Activated CD4-positive, alpha-beta memory T cell treated with anti-CD3 and anti-CD28 coated beads for 36 hours (primary cell): ENCODE measurements at regions not wholly inside any gene's neighbourhood (a gene's known extent, or its start where the extent isn't known, plus 50 kb on each side); places are given as distances from the start of the nearest gene placed in this dataset.

Experiments used
- CTCF ChIA-PET: fragments of 350-600 bp; sonication (Branson Sonifier 250); formaldehyde crosslinking; loops from one replicate; lab custom pipeline; 2021; ENCODE audit warnings: antibody characterized with exemption, inconsistent platforms; lab: Charles Lee
- POLR2A ChIA-PET: fragments of 350-600 bp; sonication (Branson Sonifier 250); formaldehyde crosslinking; loops from one replicate; lab custom pipeline; 2021; ENCODE audit warnings: antibody characterized with exemption; lab: Charles Lee
- DNase-seq: peaks from one replicate; pipeline ENCODE4 v3.0.0-alpha.2; 2020
- H3K27ac Mint-ChIP-seq: one replicate; pipeline ENCODE4 v1.8.0; 2021; ENCODE audit warnings: mixed read lengths
- H3K27me3 Mint-ChIP-seq: one replicate; pipeline ENCODE4 v1.8.0; 2021; ENCODE audit warnings: mixed read lengths
- H3K36me3 Mint-ChIP-seq: one replicate; pipeline ENCODE4 v1.8.0; 2021; ENCODE audit warnings: mixed read lengths
- H3K4me1 Mint-ChIP-seq: one replicate; pipeline ENCODE4 v1.8.0; 2021; ENCODE audit warnings: low read depth, mixed read lengths
- H3K4me3 Mint-ChIP-seq: one replicate; pipeline ENCODE4 v1.8.0; 2021; ENCODE audit warnings: mild to moderate bottlenecking, mixed read lengths
- H3K9me3 Mint-ChIP-seq: one replicate; pipeline ENCODE4 v1.8.0; 2021; ENCODE audit warnings: mixed read lengths
- intact Hi-C: fragments of 100-400 bp; cut with micrococcal nuclease; formaldehyde crosslinking; loops from one replicate; pipeline ENCODE4 v1.15.1; 2023

DNA sequence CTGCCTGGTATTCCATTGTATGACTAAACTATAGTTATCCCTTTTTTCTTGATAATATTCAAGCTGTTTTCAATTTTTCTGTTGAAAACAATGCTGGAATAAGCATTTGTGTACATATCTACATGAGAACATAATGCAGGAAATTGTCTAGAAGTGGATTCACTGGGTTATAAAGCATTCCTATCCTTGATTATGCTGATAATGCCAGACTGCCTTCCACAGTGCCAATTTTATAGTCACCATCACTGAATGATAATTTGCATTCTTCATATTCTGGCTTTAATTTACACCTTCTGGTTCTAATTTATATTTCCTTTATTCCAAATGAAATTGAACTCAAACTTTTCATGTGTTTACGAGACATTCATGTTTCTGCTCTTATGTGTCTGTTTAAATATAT is 651.0 kb upstream of the PLXNA2 start:
- H3K4me3 Mint-ChIP-seq = no peak overlapping the region
- H3K36me3 Mint-ChIP-seq = no peaks in the 10 kb centered on the region
- intact Hi-C loops = no loop called here
- H3K27me3 Mint-ChIP-seq = peaks cover 3% of the 10 kb centered on the region
- H3K9me3 Mint-ChIP-seq = no peaks in the 10 kb centered on the region
- ChIA-PET CTCF (no interaction called here), POLR2A (no interaction called here)
- no peaks in the 10 kb centered on the region for H3K4me1 Mint-ChIP-seq
- DNase-seq = no peak
- H3K27ac Mint-ChIP-seq = no peak overlapping the region

DNA sequence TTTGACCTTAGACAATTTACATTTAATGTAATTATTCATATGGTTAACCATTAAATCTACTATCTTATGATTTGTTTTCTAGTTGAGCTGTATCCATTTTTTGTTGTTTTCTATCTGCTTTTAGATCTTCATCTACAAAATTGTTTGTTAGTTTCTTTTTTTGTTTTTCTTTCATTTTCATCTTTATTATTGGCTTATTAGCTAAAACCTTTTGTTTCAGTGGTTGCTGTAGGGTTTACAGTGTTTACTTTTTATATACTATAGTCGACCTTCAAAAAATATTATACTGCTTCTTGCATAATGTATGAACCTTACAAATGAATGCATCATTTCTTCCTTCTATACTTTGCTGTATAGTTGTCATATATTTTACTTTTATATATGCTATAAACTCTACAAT is 651.6 kb upstream of the PLXNA2 start:
- POLR2A ChIA-PET = no interaction called here
- peaks cover 3% of the 10 kb centered on the region for H3K27me3 Mint-ChIP-seq
- no peak overlapping the region for H3K27ac Mint-ChIP-seq
- no peaks in the 10 kb centered on the region for H3K36me3 Mint-ChIP-seq
- no peak for DNase-seq
- intact Hi-C loops = no loop called here
- CTCF ChIA-PET = no interaction called here
- no peak overlapping the region for H3K4me3 Mint-ChIP-seq
- H3K9me3 Mint-ChIP-seq = no peaks in the 10 kb centered on the region
- H3K4me1 Mint-ChIP-seq = no peaks in the 10 kb centered on the region

DNA sequence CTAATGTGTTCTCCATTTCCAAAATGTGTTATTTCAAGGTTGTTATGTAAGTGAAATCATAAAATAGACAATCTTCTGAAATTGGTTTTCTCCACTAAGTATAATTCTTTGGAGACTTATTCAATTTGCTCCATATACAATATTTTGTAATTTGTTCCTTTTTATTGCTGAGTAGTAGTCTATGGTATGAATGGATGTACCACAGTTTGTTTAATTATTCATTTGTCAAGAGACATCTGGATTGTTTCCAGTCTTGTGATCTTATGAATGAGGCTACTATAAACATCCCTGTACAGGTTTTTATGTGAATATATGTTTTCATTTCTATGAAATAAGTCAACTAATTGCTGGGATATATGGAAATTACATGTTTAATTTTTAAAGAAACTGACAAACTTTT is 652.6 kb upstream of the PLXNA2 start:
- Mint-ChIP-seq H3K4me3 (no peak overlapping the region), H3K27ac (no peak overlapping the region), H3K9me3 (no peaks in the 10 kb centered on the region), H3K4me1 (no peaks in the 10 kb centered on the region), H3K27me3 (peaks cover 3% of the 10 kb centered on the region), H3K36me3 (no peaks in the 10 kb centered on the region)
- ChIA-PET CTCF (no interaction called here), POLR2A (no interaction called here)
- intact Hi-C loops = no loop called here
- DNase-seq = no peak

DNA sequence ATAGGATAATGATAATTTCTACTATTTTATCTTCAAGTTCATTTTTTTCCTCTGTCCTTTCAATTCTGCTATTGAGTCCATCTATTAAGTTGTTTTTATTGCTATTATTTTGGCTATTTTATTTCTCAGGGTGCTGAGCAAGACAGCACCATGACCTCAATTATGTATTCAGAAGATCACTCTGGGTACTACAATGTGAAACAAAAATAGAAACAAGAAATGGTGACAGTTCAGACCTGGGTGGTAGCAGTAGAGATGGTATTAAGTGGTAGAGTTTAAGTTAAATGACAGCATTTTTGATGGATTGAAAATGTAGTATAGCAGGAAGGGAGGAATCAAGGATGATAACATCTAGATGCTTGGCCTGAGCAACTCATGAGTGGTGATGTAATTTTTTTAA is 655.3 kb upstream of the PLXNA2 start:
- DNase-seq = no peak
- peaks cover 3% of the 10 kb centered on the region for H3K27me3 Mint-ChIP-seq
- CTCF ChIA-PET = no interaction called here
- H3K36me3 Mint-ChIP-seq = no peaks in the 10 kb centered on the region
- H3K4me1 Mint-ChIP-seq = no peaks in the 10 kb centered on the region
- intact Hi-C loops = no loop called here
- H3K27ac Mint-ChIP-seq = no peak overlapping the region
- H3K4me3 Mint-ChIP-seq = no peak overlapping the region
- no peaks in the 10 kb centered on the region for H3K9me3 Mint-ChIP-seq
- POLR2A ChIA-PET = no interaction called here

DNA sequence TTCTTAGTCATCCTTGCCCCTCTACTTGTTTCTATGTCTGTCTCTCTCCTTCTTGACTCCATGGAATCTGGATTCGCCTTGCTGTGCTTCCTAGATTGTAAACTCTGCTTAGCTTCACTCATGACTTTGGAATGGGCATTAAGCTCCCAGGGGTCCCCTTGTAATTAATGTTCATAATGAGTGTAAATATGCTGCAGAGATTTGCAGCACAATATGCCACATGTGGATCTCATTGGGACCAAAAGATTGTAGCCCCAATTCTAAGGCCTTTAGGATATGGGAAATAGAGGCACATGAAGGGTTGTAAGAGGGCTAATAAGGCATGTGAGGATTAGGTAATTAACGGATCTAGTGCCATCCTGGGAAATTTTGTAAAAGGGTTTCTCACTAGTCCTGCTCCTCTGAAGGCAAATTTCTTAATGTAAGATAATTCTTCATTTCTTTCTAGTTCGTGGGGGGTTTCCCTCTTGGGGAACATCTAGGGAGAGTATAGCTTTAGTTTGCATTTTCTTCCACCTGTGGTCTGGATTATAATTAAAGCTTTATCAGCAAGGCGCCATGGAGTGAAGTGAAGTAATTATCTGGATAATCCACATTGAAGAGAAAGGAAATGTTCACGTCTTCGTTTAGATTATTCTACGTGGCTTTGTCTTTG is 659.2 kb upstream of the PLXNA2 start:
- H3K36me3 Mint-ChIP-seq = no peaks in the 10 kb centered on the region
- POLR2A ChIA-PET = no interaction called here
- no peaks in the 10 kb centered on the region for H3K4me1 Mint-ChIP-seq
- no peak for DNase-seq
- peaks cover 6% of the 10 kb centered on the region for H3K27me3 Mint-ChIP-seq
- no peaks in the 10 kb centered on the region for H3K9me3 Mint-ChIP-seq
- H3K4me3 Mint-ChIP-seq = no peak overlapping the region
- H3K27ac Mint-ChIP-seq = no peak overlapping the region
- intact Hi-C loops = no loop called here
- CTCF ChIA-PET = no interaction called here

DNA sequence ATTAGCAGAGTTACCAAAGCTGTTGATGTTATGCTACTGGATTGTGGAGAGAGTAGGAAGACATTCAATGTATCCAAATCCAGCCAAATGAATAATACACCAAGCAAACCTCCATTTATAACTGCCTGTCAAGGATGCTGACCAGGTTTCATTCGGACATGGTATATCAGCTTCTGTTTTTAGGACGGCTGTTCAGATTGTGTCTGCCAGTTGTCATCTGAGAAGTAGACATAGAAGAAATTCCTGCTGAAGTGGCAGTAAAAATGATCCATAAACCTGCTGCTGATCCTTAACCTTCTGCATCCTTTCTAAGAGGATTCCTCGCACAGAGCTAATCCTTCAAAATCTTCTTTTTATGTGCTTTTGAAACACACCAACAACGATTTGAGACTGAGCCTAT is 663.6 kb upstream of the PLXNA2 start:
- CTCF ChIA-PET = no interaction called here
- POLR2A ChIA-PET = no interaction called here
- DNase-seq = no peak
- intact Hi-C loops = no loop called here
- H3K4me3 Mint-ChIP-seq = no peak overlapping the region
- no peaks in the 10 kb centered on the region for H3K9me3 Mint-ChIP-seq
- H3K36me3 Mint-ChIP-seq = no peaks in the 10 kb centered on the region
- H3K4me1 Mint-ChIP-seq = no peaks in the 10 kb centered on the region
- peaks cover 2% of the 10 kb centered on the region for H3K27me3 Mint-ChIP-seq
- no peak overlapping the region for H3K27ac Mint-ChIP-seq

DNA sequence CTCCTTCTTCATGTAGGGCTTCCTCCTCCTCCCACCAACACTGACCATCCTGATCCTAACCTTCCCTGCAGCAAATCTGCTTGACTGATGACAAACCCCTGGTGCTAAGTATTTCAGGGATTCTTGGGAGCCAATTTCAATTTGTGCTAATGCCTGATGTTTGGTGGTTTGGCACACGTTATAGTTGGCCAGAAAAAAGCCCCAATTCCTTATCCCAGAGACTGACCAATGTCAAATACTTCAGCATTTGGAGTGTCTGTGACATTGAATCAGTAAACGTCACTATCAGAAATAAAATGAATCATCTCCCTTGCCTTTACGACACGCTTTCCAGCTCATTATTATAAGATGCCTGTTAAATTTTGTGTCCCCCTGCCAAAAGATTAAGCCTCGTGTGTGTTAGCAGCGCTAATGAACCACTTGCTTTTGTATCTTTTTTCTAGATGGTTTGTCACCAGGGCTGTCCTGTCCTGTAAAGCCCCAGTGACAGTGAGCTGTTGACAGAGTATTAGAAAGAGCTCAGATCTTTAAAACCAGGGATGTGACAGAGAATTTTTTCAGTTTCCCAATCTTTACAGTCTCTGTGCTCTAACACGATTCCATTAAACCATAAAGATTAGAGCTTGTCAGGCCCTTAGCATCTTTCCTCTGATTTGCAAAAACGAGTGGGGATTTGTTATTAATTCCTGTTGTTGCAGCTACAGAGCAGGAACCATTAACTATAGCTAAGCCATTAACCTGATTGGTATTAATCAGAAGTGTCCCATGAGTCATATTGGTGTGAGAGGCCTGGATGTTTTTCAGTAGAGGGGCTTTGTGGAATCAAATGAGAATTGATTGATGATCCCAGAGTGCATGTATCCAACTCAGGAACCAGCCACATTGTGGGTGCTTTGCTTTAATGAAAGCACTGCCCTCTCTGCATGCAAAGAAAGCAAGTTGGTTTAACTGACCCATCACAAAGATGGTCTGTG is 665.1 kb upstream of the PLXNA2 start:
- Mint-ChIP-seq H3K27me3 (peaks cover 2% of the 10 kb centered on the region), H3K27ac (no peak overlapping the region), H3K4me3 (no peak overlapping the region), H3K36me3 (no peaks in the 10 kb centered on the region), H3K4me1 (no peaks in the 10 kb centered on the region), H3K9me3 (peaks cover 2% of the 10 kb centered on the region)
- ChIA-PET CTCF (interaction anchor here (0.6 kb wide), 1 partner anchor 71 kb away, joined by 3 read pairs; no protein-coding TSS in a partner anchor), POLR2A (no interaction called here)
- DNase-seq = no peak
- intact Hi-C loops = no loop called here

DNA sequence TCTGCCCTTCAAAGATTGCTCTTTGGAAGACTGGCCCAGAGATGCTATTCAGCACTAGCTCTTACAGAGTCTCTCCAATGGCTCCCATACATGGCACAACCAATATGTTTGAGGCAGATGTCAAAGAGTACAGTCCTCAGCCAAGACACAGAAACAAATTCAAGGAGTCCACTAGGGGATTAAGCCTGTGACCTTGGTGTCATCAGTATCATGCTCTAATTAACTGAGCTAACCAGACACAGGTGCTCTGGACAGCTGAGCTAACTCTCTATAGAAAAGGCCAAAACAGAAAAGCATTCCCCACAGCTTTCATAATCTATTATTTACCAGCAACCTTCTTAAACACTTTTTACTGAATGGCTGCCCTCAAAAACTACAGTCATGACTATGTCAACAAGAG is 666.0 kb upstream of the PLXNA2 start:
- intact Hi-C loops = no loop called here
- ChIA-PET CTCF (no interaction called here), POLR2A (no interaction called here)
- DNase-seq = no peak
- no peaks in the 10 kb centered on the region for H3K36me3 Mint-ChIP-seq
- no peak overlapping the region for H3K27ac Mint-ChIP-seq
- H3K27me3 Mint-ChIP-seq = peaks cover 2% of the 10 kb centered on the region
- H3K4me1 Mint-ChIP-seq = no peaks in the 10 kb centered on the region
- no peak overlapping the region for H3K4me3 Mint-ChIP-seq
- peaks cover 2% of the 10 kb centered on the region for H3K9me3 Mint-ChIP-seq

DNA sequence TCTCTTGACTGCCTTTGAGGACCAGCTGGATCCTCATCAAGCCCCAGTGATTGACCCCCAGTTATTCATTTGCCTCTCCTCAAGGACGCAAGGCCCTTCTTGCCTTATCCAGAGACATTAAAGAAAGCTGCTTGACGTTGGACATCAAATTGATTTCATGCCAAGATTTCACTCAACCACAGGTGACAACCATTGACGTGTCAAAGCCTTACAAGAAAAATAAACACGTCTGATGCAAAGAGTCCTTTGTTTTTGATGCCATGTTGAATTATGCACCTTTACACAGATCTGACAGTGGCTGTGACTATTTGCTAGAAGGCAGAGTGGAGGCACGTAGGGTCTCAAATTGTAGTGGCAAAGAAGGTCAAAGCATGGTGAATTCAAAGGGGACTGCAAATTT is 666.2 kb upstream of the CAMK1G start:
- intact Hi-C loops = no loop called here
- no peaks in the 10 kb centered on the region for H3K27me3 Mint-ChIP-seq
- H3K36me3 Mint-ChIP-seq = no peaks in the 10 kb centered on the region
- H3K4me3 Mint-ChIP-seq = no peak overlapping the region
- no peak for DNase-seq
- H3K27ac Mint-ChIP-seq = no peak overlapping the region
- H3K4me1 Mint-ChIP-seq = no peaks in the 10 kb centered on the region
- CTCF ChIA-PET = no interaction called here
- peaks cover 2% of the 10 kb centered on the region for H3K9me3 Mint-ChIP-seq
- POLR2A ChIA-PET = interaction anchor here (0.6 kb wide), 1 partner anchor 175 kb away, joined by 3 read pairs; no protein-coding TSS in a partner anchor

DNA sequence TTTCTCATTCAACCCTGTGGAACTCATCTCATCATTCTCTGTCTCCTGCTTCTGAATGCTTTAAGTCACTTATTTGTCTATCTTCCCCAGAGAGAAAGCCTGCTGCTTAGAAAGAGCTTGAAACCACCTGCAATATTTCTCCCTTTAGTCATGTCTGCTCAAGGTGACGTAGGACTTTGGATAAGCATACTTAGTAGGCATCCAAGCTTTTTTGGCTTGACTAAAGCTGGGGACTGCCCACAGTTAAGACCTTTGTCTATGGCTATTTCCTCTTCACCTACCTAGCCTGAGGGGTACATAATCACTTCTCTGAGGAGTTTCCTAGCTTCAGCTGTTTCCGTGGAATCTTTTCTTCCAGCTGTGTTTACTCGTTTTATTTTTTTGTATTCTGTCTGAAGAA is 665.8 kb upstream of the CAMK1G start:
- ChIA-PET CTCF (no interaction called here), POLR2A (interaction anchor here (0.6 kb wide), 1 partner anchor 176 kb away, joined by 3 read pairs; no protein-coding TSS in a partner anchor)
- H3K27me3 Mint-ChIP-seq = no peaks in the 10 kb centered on the region

DNA sequence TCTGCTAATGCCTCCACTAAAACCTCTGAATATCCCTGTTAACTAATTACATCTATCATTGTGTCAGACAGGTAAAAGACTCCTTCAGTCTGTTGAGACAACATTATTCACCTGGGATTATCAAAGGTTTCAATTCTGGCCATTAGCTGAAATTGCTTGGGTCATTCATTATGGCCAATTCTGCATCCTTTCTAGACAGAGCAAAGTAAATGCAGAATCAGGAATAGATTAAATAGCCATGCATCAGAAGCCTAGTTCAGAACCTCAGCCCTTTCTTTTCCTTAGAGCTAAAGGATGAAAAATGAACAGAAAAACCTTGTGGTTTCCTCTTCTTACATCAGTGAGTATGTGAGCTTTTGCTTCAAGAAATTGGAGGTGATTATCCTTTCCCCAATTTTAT is 665.4 kb upstream of the CAMK1G start:
- ChIA-PET CTCF (interaction anchor here (0.6 kb wide), 1 partner anchor 1401 kb away, joined by 3 read pairs; no protein-coding TSS in a partner anchor), POLR2A (interaction anchor here (0.6 kb wide), 1 partner anchor 176 kb away, joined by 3 read pairs; no protein-coding TSS in a partner anchor)
- H3K4me3 Mint-ChIP-seq = no peak overlapping the region
- intact Hi-C loops = no loop called here
- no peaks in the 10 kb centered on the region for H3K4me1 Mint-ChIP-seq
- H3K27ac Mint-ChIP-seq = no peak overlapping the region
- H3K9me3 Mint-ChIP-seq = peaks cover under 1% of the 10 kb centered on the region
- no peaks in the 10 kb centered on the region for H3K36me3 Mint-ChIP-seq
- no peak for DNase-seq
- no peaks in the 10 kb centered on the region for H3K27me3 Mint-ChIP-seq

More for the DNA sequence above, 665.8 kb upstream of the CAMK1G start:
- Mint-ChIP-seq H3K27ac (no peak overlapping the region), H3K4me1 (no peaks in the 10 kb centered on the region), H3K36me3 (no peaks in the 10 kb centered on the region), H3K4me3 (no peak overlapping the region), H3K9me3 (peaks cover 2% of the 10 kb centered on the region)
- DNase-seq = no peak
- intact Hi-C loops = no loop called here

DNA sequence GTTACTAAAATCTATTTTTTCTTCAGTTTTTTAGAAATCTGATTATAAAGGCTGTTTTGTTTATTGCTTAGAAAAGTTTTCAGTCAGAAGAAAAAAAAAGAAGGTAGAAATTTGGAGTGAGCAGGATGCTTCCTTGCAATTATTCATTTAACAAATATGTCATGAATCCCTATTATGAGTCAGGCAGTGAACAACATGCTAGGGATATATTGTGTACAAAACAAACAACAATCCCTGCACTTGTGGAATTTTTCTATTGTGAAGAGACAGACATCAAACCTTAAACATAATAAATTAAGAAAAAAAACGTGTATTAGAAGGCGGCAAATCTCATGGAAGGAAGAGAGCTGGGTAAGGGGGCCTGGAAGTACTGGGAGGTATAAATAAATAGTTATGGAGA is 664.1 kb upstream of the CAMK1G start:
- H3K9me3 Mint-ChIP-seq = no peaks in the 10 kb centered on the region
- H3K27me3 Mint-ChIP-seq = no peaks in the 10 kb centered on the region
- DNase-seq = no peak
- intact Hi-C loops = no loop called here
- H3K4me3 Mint-ChIP-seq = no peak overlapping the region
- ChIA-PET CTCF (no interaction called here), POLR2A (no interaction called here)
- no peaks in the 10 kb centered on the region for H3K4me1 Mint-ChIP-seq
- no peaks in the 10 kb centered on the region for H3K36me3 Mint-ChIP-seq
- H3K27ac Mint-ChIP-seq = no peak overlapping the region
